H1 (cell line): ENCODE measurements at regions not wholly inside any gene's neighbourhood (a gene's known extent, or its start where the extent isn't known, plus 50 kb on each side); places are given as distances from the start of the nearest gene placed in this dataset.

Experiments used
- CTCF ChIA-PET: fragments of 300-600 bp; sonication (Branson Sonifier 250); formaldehyde crosslinking; loops from one replicate; lab custom pipeline; 2021; ENCODE audit not compliant: partially characterized antibody; lab: Charles Lee
- POLR2A ChIA-PET: fragments of 300-600 bp; sonication (Branson Sonifier 250); formaldehyde crosslinking; loops from one replicate; lab custom pipeline; 2021; ENCODE audit warnings: inconsistent platforms; ENCODE audit not compliant: partially characterized antibody; lab: Charles Lee
- DNase-seq, 2 experiments: peaks; one replicate each; pipeline versions ENCODE4 v3.0.0 to v3.0.0-alpha.2; 2010 to 2022; ENCODE audit warnings: low spot score in 2 of 2, low read depth in 1 of 2, mixed read lengths in 1 of 2
- FAIRE-seq: peaks from 2 replicates; lab custom pipeline; 2011; peaks lifted over from hg19 to GRCh38; lab: Jason Lieb, UNC
- H2AFZ ChIP-seq: 2 replicates; pipeline ENCODE4 v1.8.1; 2012; ENCODE audit warnings: low read length, inconsistent platforms
- H2AK5ac ChIP-seq: 2 replicates; pipeline ENCODE4 v1.6.1; 2013; ENCODE audit warnings: low read depth, low read length
- H2BK120ac ChIP-seq: replicated peaks from 2 replicates; pipeline ENCODE3; 2013; ENCODE audit warnings: low read depth, low read length, inconsistent platforms
- H2BK12ac ChIP-seq: 2 replicates; pipeline ENCODE4 v1.6.1; 2013; ENCODE audit warnings: low read depth, low read length
- H2BK15ac ChIP-seq: 2 replicates; pipeline ENCODE4 v1.6.1; 2013; ENCODE audit warnings: low read length
- H2BK20ac ChIP-seq: 2 replicates; pipeline ENCODE4 v1.6.1; 2013; ENCODE audit warnings: low read length
- H2BK5ac ChIP-seq: 2 replicates; pipeline ENCODE4 v1.6.1; 2013; ENCODE audit warnings: low read depth, low read length
- H3K14ac ChIP-seq: 2 replicates; pipeline ENCODE4 v1.6.1; 2013; ENCODE audit warnings: inconsistent platforms; ENCODE audit not compliant: insufficient read length
- H3K18ac ChIP-seq: 2 replicates; pipeline ENCODE4 v1.6.1; 2013; ENCODE audit warnings: low read length; ENCODE audit errors: extremely low read depth
- H3K23ac ChIP-seq: 2 replicates; pipeline ENCODE4 v1.6.1; 2013; ENCODE audit warnings: inconsistent platforms; ENCODE audit not compliant: insufficient read length
- H3K23me2 ChIP-seq: 2 replicates; pipeline ENCODE4 v1.6.1; 2013; ENCODE audit warnings: low read depth, low read length
- H3K27ac ChIP-seq: 2 replicates; pipeline ENCODE4 v1.6.1; 2011; ENCODE audit warnings: low read depth, low read length, inconsistent platforms
- H3K27me3 ChIP-seq, 4 experiments: replicated peaks in 1 of 4; 1 replicate in 1 of 4; 2 replicates in 3 of 4; pipeline versions ENCODE4 v1.6.1 to v1.8.1; 2011 to 2013; ENCODE audit warnings: low read length in 3 of 4, mild to moderate bottlenecking in 3 of 4, inconsistent platforms in 2 of 4, mixed read lengths in 2 of 4, moderate library complexity in 1 of 4; ENCODE audit not compliant: control insufficient read depth in 3 of 4, insufficient read depth in 3 of 4; ENCODE audit errors: extremely low read depth in 1 of 4
- H3K36me3 ChIP-seq, 4 experiments: 2 replicates each; pipeline versions ENCODE4 v1.6.1 to v1.8.1; 2011 to 2013; ENCODE audit warnings: mild to moderate bottlenecking in 4 of 4, low read length in 3 of 4, moderate library complexity in 2 of 4, control low read depth in 1 of 4, inconsistent platforms in 1 of 4; ENCODE audit not compliant: insufficient read depth in 4 of 4, control insufficient read depth in 2 of 4
- H3K4ac ChIP-seq: replicated peaks from 2 replicates; pipeline ENCODE3; 2013; ENCODE audit warnings: low read length, low read depth, mixed read lengths, inconsistent platforms; ENCODE audit not compliant: insufficient read length
- H3K4me1 ChIP-seq, 4 experiments: replicated peaks in 1 of 4; 1 replicate in 1 of 4; 2 replicates in 3 of 4; pipeline versions ENCODE4 v1.6.1 to v1.8.1; 2011 to 2013; ENCODE audit warnings: low read length in 3 of 4, inconsistent platforms in 2 of 4, mixed read lengths in 1 of 4; ENCODE audit not compliant: insufficient read depth in 4 of 4, control insufficient read depth in 3 of 4
- H3K4me2 ChIP-seq, 2 experiments: 2 replicates each; pipeline versions ENCODE4 v1.6.1 to v1.8.1; 2011 to 2013; ENCODE audit warnings: low read depth in 2 of 2, low read length in 2 of 2, control low read depth in 1 of 2, inconsistent platforms in 1 of 2, mild to moderate bottlenecking in 1 of 2; ENCODE audit not compliant: insufficient read depth in 1 of 2
- H3K4me3 ChIP-seq, 4 experiments: fragments of 200-600, 300-600 bp in 1 of 4; sonication (generic), shearing (Covaris generic), sonication (Bioruptor Twin) in 1 of 4; 2 replicates each; pipeline versions ENCODE4 v1.5.1 to v1.8.1; 2011 to 2016; ENCODE audit warnings: low read length in 4 of 4, low read depth in 3 of 4, control low read depth in 2 of 4, inconsistent platforms in 2 of 4, mild to moderate bottlenecking in 2 of 4, mixed read lengths in 1 of 4, moderate library complexity in 1 of 4; ENCODE audit not compliant: insufficient read depth in 2 of 4; ENCODE audit errors: extremely low read depth in 1 of 4
- H3K56ac ChIP-seq: replicated peaks from 2 replicates; pipeline ENCODE3; 2013; ENCODE audit warnings: low read depth, mild to moderate bottlenecking, mixed read lengths, low read length, inconsistent platforms; ENCODE audit not compliant: insufficient read length
- H3K79me1 ChIP-seq: 2 replicates; pipeline ENCODE4 v1.6.1; 2013; ENCODE audit warnings: low read depth, low read length, control low read depth
- H3K79me2 ChIP-seq, 2 experiments: 2 replicates each; pipeline versions ENCODE4 v1.6.1 to v1.8.1; 2012 to 2013; ENCODE audit warnings: low read length in 2 of 2, mild to moderate bottlenecking in 2 of 2, inconsistent platforms in 1 of 2; ENCODE audit not compliant: insufficient read depth in 2 of 2, control insufficient read depth in 1 of 2
- H3K9ac ChIP-seq, 4 experiments: replicated peaks in 1 of 4; 1 replicate in 1 of 4; 2 replicates in 3 of 4; pipeline versions ENCODE4 v1.6.1 to v1.8.1; 2011 to 2013; ENCODE audit warnings: low read depth in 3 of 4, low read length in 3 of 4, control low read depth in 2 of 4, mild to moderate bottlenecking in 2 of 4, moderate library complexity in 2 of 4, inconsistent platforms in 1 of 4; ENCODE audit errors: extremely low read depth in 1 of 4
- H3K9me3 ChIP-seq, 2 experiments: 2 replicates each; pipeline versions ENCODE4 v1.6.1 to v1.8.1; 2012 to 2013; ENCODE audit warnings: mild to moderate bottlenecking in 2 of 2, moderate library complexity in 2 of 2, control low read depth in 1 of 2, inconsistent platforms in 1 of 2, low read depth in 1 of 2, low read length in 1 of 2, mixed read lengths in 1 of 2; ENCODE audit not compliant: insufficient read depth in 2 of 2
- H4K20me1 ChIP-seq, 2 experiments: replicated peaks in 1 of 2; 2 replicates each; pipeline versions ENCODE3 to v1.8.1; 2011 to 2013; ENCODE audit warnings: inconsistent platforms in 2 of 2, low read length in 2 of 2, mild to moderate bottlenecking in 1 of 2; ENCODE audit not compliant: insufficient read depth in 2 of 2, control insufficient read depth in 1 of 2
- H4K5ac ChIP-seq: 2 replicates; pipeline ENCODE4 v1.6.1; 2013; ENCODE audit warnings: low read length, low read depth, mixed read lengths, inconsistent platforms; ENCODE audit not compliant: insufficient read length
- H4K8ac ChIP-seq: 2 replicates; pipeline ENCODE4 v1.8.0; 2013; ENCODE audit warnings: mild to moderate bottlenecking, moderate library complexity, low read length, inconsistent platforms; ENCODE audit not compliant: insufficient read depth; ENCODE audit errors: extremely low read depth
- H4K91ac ChIP-seq: replicated peaks from 2 replicates; pipeline ENCODE3; 2013; ENCODE audit warnings: low read length, mixed read lengths, inconsistent platforms; ENCODE audit not compliant: insufficient read length
- POLR2A ChIP-seq, 2 experiments: IDR thresholded peaks; 1 replicate in 1 of 2; 2 replicates in 1 of 2; pipeline ENCODE4 v1.6.1; 2011; ENCODE audit warnings: low read depth in 2 of 2, low read length in 2 of 2, mild to moderate bottlenecking in 2 of 2; ENCODE audit errors: control extremely low read depth in 1 of 2
- POU5F1 ChIP-seq: IDR thresholded peaks from 2 replicates; pipeline ENCODE4 v1.6.1; 2011; ENCODE audit warnings: low read depth, mild to moderate bottlenecking, low read length, moderate library complexity
- SP2 ChIP-seq: IDR thresholded peaks from 2 replicates; pipeline ENCODE4 v1.6.1; 2012; ENCODE audit warnings: mild to moderate bottlenecking, low read length, inconsistent platforms
- SUZ12 ChIP-seq: fragments of 200-600 bp; sonication (generic); IDR thresholded peaks from 2 replicates; pipeline ENCODE4 v1.6.1; 2012; ENCODE audit warnings: mild to moderate bottlenecking, inconsistent platforms, low read length, moderate library complexity, mixed read lengths
- WGBS, 2 experiments: shearing (Covaris generic) in 1 of 2; methylation state at CpG; one replicate each; pipeline versions ENCODE4 v1.1.6 to v1.1.7; 2013 to 2015; ENCODE audit warnings: low lambda C conversion rate in 2 of 2, mixed read lengths in 2 of 2, inconsistent platforms in 1 of 2, low coverage in 1 of 2, missing lambda C conversion rate in 1 of 2; ENCODE audit not compliant: insufficient replicate concordance in 2 of 2, insufficient coverage in 1 of 2, insufficient read length in 1 of 2; ENCODE audit errors: extremely low coverage in 1 of 2, missing lambda C conversion rate in 1 of 2; 5-methylcytosine and 5-hydroxymethylcytosine counted together

- 86% methylated on average over 4 of the region's 4 CpGs; no CpG with 5 or more reads in 1 of the 2 experiments for WGBS, 2 experiments
- FAIRE-seq (no peak), DNase-seq (peak in 1 of 2 experiments; percentile 3)
- Histone ChIP-seq H3K79me2 (no peaks in the 10 kb centered on the region), H3K23me2 (no peaks in the 10 kb centered on the region), H3K4me2 (no peak overlapping the region), H3K4me3 (no peak overlapping the region), H3K4ac (no peak overlapping the region), H4K5ac (no peak overlapping the region), H3K9me3 (no peaks in the 10 kb centered on the region), H2BK12ac (no peak overlapping the region), H3K14ac (no peak overlapping the region), H3K9ac (no peak overlapping the region), H2BK5ac (no peak overlapping the region), H3K27me3 (no peaks in the 10 kb centered on the region; a peak in 1 of 7 replicates), H3K36me3 (no peaks in the 10 kb centered on the region), H3K79me1 (no peaks in the 10 kb centered on the region), H2BK15ac (no peak overlapping the region), H2BK120ac (peak overlapping the region; percentile 86), H3K18ac (no peak overlapping the region), H2BK20ac (no peak overlapping the region), H3K23ac (no peak overlapping the region), H4K91ac (peak overlapping the region; percentile 73), H3K56ac (no peak overlapping the region), H2AK5ac (no peak overlapping the region), H3K4me1 (no peaks in the 10 kb centered on the region), H3K27ac (no peak overlapping the region), H2AFZ (no peak overlapping the region), H4K20me1 (no peaks in the 10 kb centered on the region), H4K8ac (no peak overlapping the region)
- TF ChIP-seq SUZ12 (no peak), POLR2A (IDR thresholded peaks at IDR 0.05; ENCODE audit: control extremely low read depth in 1 of 2, low read depth in 2 of 2, low read length in 2 of 2) (no peak), SP2 (no peak), POU5F1 (no peak)
- POLR2A ChIA-PET = interaction anchor here (0.7 to 3.4 kb wide), 4 partner anchors 10 to 95 kb away, joined by 3 to 13 read pairs (median 4); partner anchors contain the start of gene CCND2
- CTCF ChIA-PET = interaction anchor here (1.2 kb wide), 2 partner anchors 9 to 71 kb away, joined by 3 to 7 read pairs; no protein-coding TSS in a partner anchor
These were observed 95.0 kb upstream of the CCND2 start for GRCh38 chr12:4178424-4179170.
